ENCODE measurements at regions not wholly inside any gene's neighbourhood (a gene's known extent, or its start where the extent isn't known, plus 50 kb on each side); places are given as distances from the start of the nearest gene placed in this dataset.

DNA sequence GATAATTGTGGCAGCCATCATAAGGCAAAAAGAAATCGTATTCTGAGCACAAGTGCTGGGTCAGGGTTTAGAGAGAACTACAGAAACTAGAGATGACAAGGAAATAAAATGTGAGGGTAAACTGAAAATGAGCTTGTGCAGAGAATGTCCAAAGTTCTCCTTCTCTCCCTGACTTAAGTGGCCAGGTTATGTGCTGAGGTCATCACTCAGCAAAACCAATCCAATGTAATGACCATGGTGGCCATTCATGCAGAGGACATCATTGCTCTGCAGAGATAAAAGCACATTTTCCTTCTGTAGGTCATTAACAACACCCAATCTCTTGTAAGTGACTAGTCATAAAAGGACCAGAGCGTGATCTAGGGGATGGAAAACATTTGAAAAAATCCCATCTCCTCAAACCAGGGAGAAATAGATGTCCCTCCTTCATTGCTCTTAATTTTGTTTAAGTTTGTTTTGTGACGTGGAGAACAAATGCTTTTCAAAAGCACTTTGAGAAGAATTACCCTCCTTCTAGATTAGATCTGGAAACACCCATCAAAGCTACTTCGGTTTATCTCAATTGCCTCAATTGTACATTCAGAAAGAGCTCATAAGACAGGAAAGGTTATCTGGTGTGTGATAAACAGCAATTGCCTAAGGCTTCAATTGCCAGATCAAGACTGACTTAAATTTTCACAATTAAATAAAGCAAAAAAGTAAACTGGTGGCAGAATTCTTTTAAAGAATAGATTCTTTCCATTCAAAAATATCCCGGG is 173.4 kb downstream of the SERPINI1 start:
- no peaks in the 10 kb centered on the region for H3K9me3 ChIP-seq (ENCODE audit: low read depth, low read length)
- DNase-seq (ENCODE audit: low read depth, low spot score): no peak
- TF ChIP-seq EZH2 (IDR thresholded peaks at IDR 0.05) (no peak), POLR2AphosphoS5 (IDR thresholded peaks at IDR 0.05; ENCODE audit: borderline replicate concordance, low read depth, low read length) (no peak), FOXP2 (optimal IDR thresholded peaks at IDR 0.05; ENCODE audit: control extremely low read depth, extremely low read length, insufficient read depth) (no peak)
- no peaks in the 10 kb centered on the region for H3K36me3 ChIP-seq (ENCODE audit: insufficient read depth, low read length)
- H3K9ac ChIP-seq (ENCODE audit: insufficient read length): no peak overlapping the region
- no peak overlapping the region for H3K27ac ChIP-seq
- no peak overlapping the region for H3K4me3 ChIP-seq

- DNase-seq (ENCODE audit: low read depth, low spot score): no peak
- Histone ChIP-seq H3K27ac (no peak overlapping the region), H3K9me3 (ENCODE audit: low read depth, low read length) (no peaks in the 10 kb centered on the region), H3K9ac (ENCODE audit: insufficient read length) (no peak overlapping the region), H3K36me3 (ENCODE audit: insufficient read depth, low read length) (no peaks in the 10 kb centered on the region), H3K4me3 (no peak overlapping the region)
- no peak for TF ChIP-seq EZH2 (IDR thresholded peaks at IDR 0.05)
- no peak for TF ChIP-seq FOXP2 (optimal IDR thresholded peaks at IDR 0.05; ENCODE audit: control extremely low read depth, extremely low read length, insufficient read depth)
- no peak for TF ChIP-seq POLR2AphosphoS5 (IDR thresholded peaks at IDR 0.05; ENCODE audit: borderline replicate concordance, low read depth, low read length)
Observed at GRCh38 chr3:167908221-167908620, 172.7 kb downstream of the SERPINI1 start.

DNA sequence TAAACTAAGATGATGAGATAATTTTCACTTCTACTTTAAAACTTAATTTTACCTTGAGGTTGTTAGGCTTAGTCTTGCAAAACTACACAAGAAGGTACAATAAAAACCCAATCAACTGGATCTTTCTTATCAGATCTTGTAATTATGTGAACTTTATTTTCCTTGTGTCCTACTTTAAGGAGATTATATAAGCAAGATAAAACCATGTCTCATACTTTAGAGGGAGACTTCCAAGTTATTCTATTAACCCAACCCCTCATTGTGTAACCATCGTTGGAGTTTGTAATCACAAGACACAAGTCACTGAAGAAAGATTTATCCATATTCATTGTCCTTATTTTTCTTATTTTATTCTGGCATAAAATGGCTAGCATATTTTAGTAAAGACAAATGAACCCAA is 165.6 kb downstream of the SERPINI1 start:
- no peak overlapping the region for H3K27ac ChIP-seq
- H3K4me3 ChIP-seq: no peak overlapping the region
- no peaks in the 10 kb centered on the region for H3K36me3 ChIP-seq (ENCODE audit: insufficient read depth, low read length)
- no peak for TF ChIP-seq POLR2AphosphoS5 (IDR thresholded peaks at IDR 0.05; ENCODE audit: borderline replicate concordance, low read depth, low read length)
- no peak for TF ChIP-seq FOXP2 (optimal IDR thresholded peaks at IDR 0.05; ENCODE audit: control extremely low read depth, extremely low read length, insufficient read depth)
- TF ChIP-seq EZH2 (IDR thresholded peaks at IDR 0.05): no peak
- H3K9ac ChIP-seq (ENCODE audit: insufficient read length): no peak overlapping the region
- H3K9me3 ChIP-seq (ENCODE audit: low read depth, low read length): no peaks in the 10 kb centered on the region
- no peak for DNase-seq (ENCODE audit: low read depth, low spot score)

DNA sequence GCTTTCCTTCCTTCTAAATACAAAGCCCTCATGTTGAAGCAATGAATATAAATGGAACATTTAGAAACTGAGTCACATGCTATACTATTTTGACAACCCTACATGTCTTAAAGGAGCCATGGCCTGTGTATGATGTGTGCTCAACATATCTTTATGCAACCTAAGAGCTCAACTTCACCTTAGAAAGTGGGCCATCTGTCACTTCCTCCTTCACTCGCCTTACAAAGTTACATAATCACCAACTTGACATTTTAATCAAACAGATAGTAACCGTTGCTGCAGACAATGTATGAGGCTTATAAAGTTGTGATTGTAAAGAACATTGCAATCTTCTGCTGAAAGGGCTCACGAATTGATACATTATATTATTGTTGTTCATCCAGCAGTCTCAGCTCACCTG is 163.6 kb downstream of the SERPINI1 start:
- no peaks in the 10 kb centered on the region for H3K36me3 ChIP-seq (ENCODE audit: insufficient read depth, low read length)
- DNase-seq (ENCODE audit: low read depth, low spot score): no peak
- H3K27ac ChIP-seq: no peak overlapping the region
- no peaks in the 10 kb centered on the region for H3K9me3 ChIP-seq (ENCODE audit: low read depth, low read length)
- no peak overlapping the region for H3K9ac ChIP-seq (ENCODE audit: insufficient read length)
- H3K4me3 ChIP-seq: no peak overlapping the region
- TF ChIP-seq EZH2 (IDR thresholded peaks at IDR 0.05) (no peak), POLR2AphosphoS5 (IDR thresholded peaks at IDR 0.05; ENCODE audit: borderline replicate concordance, low read depth, low read length) (no peak), FOXP2 (optimal IDR thresholded peaks at IDR 0.05; ENCODE audit: control extremely low read depth, extremely low read length, insufficient read depth) (no peak)

- Histone ChIP-seq H3K36me3 (ENCODE audit: insufficient read depth, low read length) (no peaks in the 10 kb centered on the region), H3K9me3 (ENCODE audit: low read depth, low read length) (no peaks in the 10 kb centered on the region), H3K27ac (no peak overlapping the region), H3K4me3 (no peak overlapping the region), H3K9ac (ENCODE audit: insufficient read length) (no peak overlapping the region)
- TF ChIP-seq EZH2 (IDR thresholded peaks at IDR 0.05) (no peak), POLR2AphosphoS5 (IDR thresholded peaks at IDR 0.05; ENCODE audit: borderline replicate concordance, low read depth, low read length) (no peak), FOXP2 (optimal IDR thresholded peaks at IDR 0.05; ENCODE audit: control extremely low read depth, extremely low read length, insufficient read depth) (no peak)
- no peak for DNase-seq (ENCODE audit: low read depth, low spot score)
Observed at GRCh38 chr3:167898091-167898490, 162.6 kb downstream of the SERPINI1 start.

GRCh38 chr3:167895684-167896083 is 160.2 kb downstream of the SERPINI1 start:
- no peak for DNase-seq (ENCODE audit: low read depth, low spot score)
- Histone ChIP-seq H3K9me3 (ENCODE audit: low read depth, low read length) (no peaks in the 10 kb centered on the region), H3K9ac (ENCODE audit: insufficient read length) (no peak overlapping the region), H3K36me3 (ENCODE audit: insufficient read depth, low read length) (no peaks in the 10 kb centered on the region), H3K27ac (no peak overlapping the region), H3K4me3 (no peak overlapping the region)
- TF ChIP-seq FOXP2 (optimal IDR thresholded peaks at IDR 0.05; ENCODE audit: control extremely low read depth, extremely low read length, insufficient read depth) (no peak), POLR2AphosphoS5 (IDR thresholded peaks at IDR 0.05; ENCODE audit: borderline replicate concordance, low read depth, low read length) (no peak)

GRCh38 chr3:167895178-167895577 is 159.7 kb downstream of the SERPINI1 start:
- no peak overlapping the region for H3K4me3 ChIP-seq
- no peak overlapping the region for H3K9ac ChIP-seq (ENCODE audit: insufficient read length)
- no peaks in the 10 kb centered on the region for H3K9me3 ChIP-seq (ENCODE audit: low read depth, low read length)
- no peak overlapping the region for H3K27ac ChIP-seq
- TF ChIP-seq EZH2 (IDR thresholded peaks at IDR 0.05) (no peak), POLR2AphosphoS5 (IDR thresholded peaks at IDR 0.05; ENCODE audit: borderline replicate concordance, low read depth, low read length) (no peak), FOXP2 (optimal IDR thresholded peaks at IDR 0.05; ENCODE audit: control extremely low read depth, extremely low read length, insufficient read depth) (no peak)
- no peaks in the 10 kb centered on the region for H3K36me3 ChIP-seq (ENCODE audit: insufficient read depth, low read length)
- DNase-seq (ENCODE audit: low read depth, low spot score): no peak

GRCh38 chr3:167892205-167892604 is 156.7 kb downstream of the SERPINI1 start:
- no peak for DNase-seq (ENCODE audit: low read depth, low spot score)
- H3K36me3 ChIP-seq (ENCODE audit: insufficient read depth, low read length): no peaks in the 10 kb centered on the region
- H3K4me3 ChIP-seq: no peak overlapping the region
- TF ChIP-seq FOXP2 (optimal IDR thresholded peaks at IDR 0.05; ENCODE audit: control extremely low read depth, extremely low read length, insufficient read depth): no peak
- H3K27ac ChIP-seq: no peak overlapping the region
- H3K9me3 ChIP-seq (ENCODE audit: low read depth, low read length): no peaks in the 10 kb centered on the region
- no peak overlapping the region for H3K9ac ChIP-seq (ENCODE audit: insufficient read length)

DNA sequence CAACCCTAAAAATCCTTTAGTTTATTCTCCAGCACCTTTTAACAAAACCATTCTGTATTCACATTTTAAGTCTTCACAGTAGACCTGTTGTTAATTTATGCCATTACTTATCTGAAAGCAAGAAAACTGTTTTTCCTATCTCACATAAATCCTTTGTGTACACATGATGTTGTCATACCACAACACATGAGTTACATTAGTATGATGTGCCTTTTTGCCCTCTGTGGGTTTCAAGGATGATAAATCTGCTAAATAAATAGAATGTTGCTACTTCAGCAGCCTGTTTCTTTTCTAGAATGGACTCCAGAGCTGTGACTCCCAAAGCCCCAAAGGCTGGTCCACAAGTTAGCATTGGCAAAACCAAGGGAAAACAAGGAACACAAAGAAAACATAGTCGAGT is 151.6 kb downstream of the SERPINI1 start:
- no peak for DNase-seq (ENCODE audit: low read depth, low spot score)
- Histone ChIP-seq H3K9ac (ENCODE audit: insufficient read length) (peak overlapping the region; percentile 73), H3K9me3 (ENCODE audit: low read depth, low read length) (no peaks in the 10 kb centered on the region), H3K4me3 (peak overlapping the region; percentile 71), H3K27ac (peak overlapping the region; percentile 99), H3K36me3 (ENCODE audit: insufficient read depth, low read length) (no peaks in the 10 kb centered on the region)
- TF ChIP-seq FOXP2 (optimal IDR thresholded peaks at IDR 0.05; ENCODE audit: control extremely low read depth, extremely low read length, insufficient read depth) (peak; percentile 98), EZH2 (IDR thresholded peaks at IDR 0.05) (no peak)
